ENCODE measurements at regions not wholly inside any gene's neighbourhood (a gene's known extent, or its start where the extent isn't known, plus 50 kb on each side); places are given as distances from the start of the nearest gene placed in this dataset.

DNA sequence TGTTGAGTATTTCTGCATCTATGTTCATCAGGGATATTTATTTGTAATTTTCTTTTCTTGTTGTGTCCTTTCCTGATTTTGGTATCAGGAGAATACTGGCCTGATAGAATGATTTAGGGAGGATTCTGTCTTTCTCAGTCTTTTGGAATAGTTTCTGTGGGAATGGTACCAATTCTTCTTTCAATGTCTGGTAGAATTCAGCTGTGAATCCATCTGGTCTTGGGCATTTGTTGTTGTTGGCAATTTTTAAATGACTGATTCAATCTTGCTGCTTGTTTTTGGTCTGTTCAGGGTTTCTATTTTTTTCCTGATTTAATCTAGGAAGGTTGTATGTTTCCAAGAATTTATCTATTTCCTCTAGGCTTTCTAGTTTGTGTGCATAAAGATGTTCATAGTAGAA lies 170.9 kb upstream of the PDE3A start:
- DNase-seq (ENCODE audit: low spot score) = no peak

DNA sequence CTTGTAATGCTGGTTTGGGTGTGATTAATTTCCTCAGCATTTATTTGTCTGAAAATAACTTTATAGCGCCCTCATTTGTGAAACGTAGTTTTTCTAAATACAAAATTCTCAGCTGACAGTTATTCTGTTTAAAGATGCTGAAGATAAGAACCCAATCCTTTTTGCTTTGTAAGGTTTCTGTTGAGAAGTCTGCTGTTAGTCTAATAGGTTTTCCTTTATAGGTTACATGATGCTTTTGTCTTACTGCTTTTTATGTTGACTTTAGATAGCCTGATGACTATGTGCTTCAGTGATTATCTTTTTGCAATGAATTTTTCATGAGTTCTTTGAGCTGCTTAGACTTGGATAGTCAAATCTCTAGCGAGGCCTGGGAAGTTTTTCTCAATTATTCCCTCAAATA lies 168.6 kb upstream of the PDE3A start:
- DNase-seq (ENCODE audit: low spot score) = no peak

DNA sequence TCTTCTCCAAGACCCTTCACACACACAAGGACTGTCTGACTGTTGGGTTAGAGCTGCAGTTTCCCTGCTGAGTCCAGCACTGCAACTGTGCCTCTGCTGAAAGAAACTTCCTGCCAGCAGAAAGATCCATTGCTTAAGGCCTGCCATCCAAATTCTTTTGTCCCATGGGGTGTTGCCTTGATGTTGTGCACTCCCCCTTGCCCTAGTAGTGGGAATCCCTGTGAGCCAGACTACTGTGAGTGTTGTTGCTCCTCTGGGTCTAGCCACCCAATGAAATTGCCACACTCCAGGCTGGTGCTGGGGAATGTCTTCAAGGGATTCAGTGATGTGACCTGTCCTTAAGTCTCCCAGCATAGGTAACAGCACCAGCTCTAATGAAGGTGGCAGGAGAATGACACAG lies 166.6 kb upstream of the PDE3A start:
- DNase-seq (ENCODE audit: low spot score) = no peak

DNA sequence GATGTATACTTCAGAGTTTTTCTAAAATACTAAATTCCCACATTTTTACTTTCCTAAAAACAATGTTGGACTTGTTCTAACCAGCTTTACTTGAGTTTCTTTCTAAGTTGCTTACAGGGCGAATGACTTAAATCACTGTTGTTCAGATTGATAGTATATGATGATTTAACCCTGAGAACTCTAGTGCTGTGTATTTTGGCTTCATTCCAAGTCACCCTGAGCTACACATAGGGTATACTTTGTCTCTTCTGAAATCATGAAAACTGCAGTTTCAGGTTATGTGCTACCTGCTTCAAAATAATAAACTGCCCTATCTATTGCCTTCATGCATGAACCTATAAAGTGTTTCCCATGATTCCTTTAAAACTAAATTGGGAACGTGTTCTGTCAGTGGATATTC lies 162.5 kb upstream of the PDE3A start:
- no peak for DNase-seq (ENCODE audit: low spot score)

DNA sequence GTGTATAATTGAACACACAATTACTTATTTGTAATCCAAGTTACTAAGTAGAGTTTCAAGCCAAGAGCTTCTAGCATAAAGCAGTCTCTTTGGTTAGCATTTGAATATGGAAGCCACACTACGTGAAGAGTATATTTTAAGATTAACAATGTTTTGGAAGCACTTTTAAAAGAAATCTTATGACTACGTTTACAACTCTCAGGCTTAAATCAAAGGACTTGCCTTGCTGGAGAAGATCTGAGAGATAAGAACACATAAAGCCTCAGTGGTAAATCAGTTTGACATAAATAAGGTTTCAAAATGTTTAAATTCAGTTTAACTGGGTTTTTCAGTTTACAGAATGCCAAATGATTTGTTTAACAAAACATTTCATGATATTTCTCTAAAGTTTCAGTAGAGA lies 161.9 kb upstream of the PDE3A start:
- DNase-seq (ENCODE audit: low spot score) = no peak

DNA sequence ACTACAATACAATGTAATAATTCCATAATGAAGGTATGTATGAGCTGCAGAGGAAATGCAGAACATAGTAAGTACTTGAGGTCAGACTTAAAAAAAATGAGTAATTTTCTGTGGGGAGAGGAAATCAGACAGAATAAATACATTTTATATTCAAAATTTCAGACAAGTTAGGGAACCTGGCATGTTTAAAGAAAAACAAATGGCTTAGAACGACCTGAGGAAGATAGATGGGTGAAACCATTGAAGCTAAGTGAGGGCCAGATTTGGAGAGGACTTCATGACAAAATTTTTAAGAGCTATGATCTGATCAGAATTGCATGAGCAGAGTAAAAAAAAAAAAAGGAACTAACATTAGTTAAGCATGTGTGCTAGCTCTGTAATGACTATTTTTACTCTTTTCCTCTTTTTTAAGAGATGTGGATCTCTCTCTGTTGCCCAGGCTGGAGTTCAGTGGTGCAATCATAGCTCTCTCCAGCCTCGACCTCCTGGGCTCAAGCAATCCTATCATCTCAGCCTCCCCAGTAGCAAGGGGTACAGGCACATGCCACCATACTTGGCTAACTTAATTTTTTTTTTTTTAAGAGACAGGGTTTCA lies 157.6 kb upstream of the PDE3A start:
- no peak for DNase-seq (ENCODE audit: low spot score)

DNA sequence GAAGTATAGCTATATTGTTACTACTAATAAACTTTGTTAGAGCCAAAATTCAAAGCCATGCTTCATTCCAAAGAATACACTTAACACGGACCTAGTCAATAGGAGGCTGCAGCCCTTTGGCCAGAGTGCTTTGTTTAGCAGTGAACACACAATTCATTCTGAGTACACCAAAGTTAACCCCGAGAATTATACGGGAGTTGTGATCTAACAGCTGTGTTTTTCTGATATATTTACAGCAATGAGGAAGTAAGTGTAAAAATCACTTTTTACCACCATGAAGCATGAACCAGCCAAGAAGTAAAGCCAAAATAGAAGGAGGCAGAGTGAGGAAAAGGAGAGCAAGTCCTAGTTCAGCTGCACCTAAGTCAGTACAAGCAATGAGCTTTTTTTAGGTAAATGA lies 156.8 kb upstream of the PDE3A start:
- no peak for DNase-seq (ENCODE audit: low spot score)

DNA sequence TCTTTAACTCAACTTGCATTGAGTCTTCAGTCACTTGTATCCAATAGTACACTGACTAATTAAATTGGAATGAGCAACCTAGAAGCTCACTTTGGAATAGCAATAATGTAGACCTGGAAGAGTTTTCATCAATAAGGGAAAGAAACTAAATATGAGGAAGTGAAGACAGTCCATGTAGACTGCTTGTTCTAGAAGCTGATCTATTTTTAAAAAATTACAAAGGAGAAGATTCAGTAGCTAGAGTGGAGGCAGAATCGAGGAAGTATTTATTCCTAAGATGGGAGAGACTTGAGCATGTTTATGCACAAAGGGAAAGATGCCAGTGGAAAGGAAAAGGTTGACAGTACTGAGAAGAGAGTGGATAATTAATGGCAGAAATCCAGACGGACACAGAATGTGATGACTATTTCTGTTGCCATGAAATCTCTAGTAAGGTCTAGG lies 156.3 kb upstream of the PDE3A start:
- no peak for DNase-seq (ENCODE audit: low spot score)

DNA sequence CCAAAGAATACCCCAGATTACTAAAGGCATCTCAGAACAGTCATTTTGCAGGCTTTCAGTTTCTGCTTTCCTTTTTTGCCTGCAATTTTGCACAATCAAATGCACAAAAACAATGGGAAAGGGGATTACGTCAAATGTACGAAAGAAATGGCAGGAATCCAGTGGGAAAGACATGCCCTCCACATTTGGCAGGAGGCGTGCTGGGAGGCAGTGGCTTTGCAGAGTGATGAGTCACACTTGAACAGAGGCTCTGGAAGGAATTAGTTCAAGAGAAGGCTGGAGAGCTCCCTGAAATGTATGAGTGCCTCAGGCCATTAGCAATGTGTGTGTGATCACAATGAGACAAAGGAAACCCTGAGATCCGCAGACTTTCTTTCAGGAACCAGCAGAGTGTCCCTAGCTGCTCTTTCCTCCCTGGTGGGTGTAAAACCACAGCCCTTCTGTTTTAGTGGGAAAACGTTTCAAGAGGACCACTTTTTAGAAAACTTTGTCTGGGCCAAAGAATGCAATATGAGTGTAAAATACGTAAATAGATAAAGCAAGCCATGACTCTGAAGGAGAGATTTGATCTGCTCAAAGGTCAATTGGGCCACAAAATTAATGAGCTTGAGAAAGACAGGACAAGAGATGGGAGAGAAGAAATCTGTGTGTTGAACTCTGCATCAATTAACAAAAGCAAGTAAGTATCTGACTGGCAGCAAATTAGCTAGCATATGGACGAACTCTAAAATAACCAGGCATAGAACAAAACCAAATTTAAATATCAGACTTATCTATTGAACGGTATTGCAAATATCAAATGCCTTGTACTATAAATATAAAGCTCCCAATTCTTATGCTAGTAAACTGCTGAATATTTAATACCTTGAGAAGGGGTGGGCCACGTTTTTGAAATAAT lies 155.4 kb upstream of the PDE3A start:
- DNase-seq (ENCODE audit: low spot score) = peak; percentile 93

DNA sequence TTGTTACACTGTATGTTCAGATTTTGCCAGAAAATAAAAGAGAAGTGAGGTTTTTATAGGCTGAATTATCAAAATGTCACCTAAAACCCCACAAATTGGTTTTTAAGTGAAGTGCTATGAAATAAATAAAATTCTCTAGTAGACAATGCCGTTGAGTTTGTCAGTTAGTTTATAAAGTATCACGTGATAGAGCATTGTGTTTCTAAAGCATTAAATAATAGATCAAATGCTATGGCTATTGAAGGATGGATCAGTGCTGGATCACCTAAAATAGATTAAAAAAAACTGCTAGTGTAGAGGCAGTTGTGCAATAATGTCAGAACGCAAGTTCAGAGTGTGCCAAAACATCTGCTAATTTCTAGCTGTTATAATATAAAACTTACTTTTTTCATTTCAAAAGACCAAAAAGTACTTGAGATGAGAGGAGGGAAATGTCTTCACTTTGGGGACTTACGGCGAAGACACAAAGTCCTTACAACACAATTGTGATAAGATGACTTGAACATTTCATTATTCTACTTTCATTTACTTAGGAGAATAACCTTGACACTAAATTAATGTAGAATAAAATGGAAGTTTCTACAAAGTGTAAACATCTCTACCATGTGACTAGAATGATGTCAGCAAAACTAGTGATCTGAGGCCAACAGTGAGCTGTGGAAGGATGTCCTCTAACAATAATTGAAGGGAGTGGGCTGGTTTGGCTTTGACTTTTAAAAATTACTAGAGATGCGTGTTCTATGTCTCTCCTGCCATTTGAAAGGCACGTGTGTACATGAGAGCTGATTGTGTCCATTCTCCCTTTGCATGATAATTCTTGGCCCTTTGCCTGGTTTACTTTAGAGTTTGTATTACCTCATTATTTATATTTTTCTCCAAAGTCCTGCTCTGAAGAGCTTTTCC lies 154.4 kb upstream of the PDE3A start:
- DNase-seq (ENCODE audit: low spot score) = no peak

DNA sequence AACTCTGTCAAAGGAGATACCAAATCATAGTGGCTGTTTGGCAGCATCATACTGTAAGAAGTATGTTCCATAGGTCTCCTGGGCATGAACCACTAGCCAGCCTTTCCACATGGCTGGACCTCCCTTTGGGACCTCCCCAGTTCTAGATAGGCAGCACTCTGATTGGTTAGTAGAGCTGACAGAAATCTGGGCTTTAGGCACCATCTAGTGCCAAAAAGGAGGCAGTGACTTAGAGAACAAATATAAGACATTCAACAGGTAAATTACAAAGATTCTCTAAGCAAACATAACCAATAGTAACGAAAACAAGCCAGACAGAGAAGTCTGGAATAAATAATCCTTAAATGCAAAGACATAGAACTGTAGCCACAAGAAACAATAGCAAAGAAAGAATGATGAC lies 148.0 kb upstream of the PDE3A start:
- DNase-seq (ENCODE audit: low spot score) = peak; percentile 11

DNA sequence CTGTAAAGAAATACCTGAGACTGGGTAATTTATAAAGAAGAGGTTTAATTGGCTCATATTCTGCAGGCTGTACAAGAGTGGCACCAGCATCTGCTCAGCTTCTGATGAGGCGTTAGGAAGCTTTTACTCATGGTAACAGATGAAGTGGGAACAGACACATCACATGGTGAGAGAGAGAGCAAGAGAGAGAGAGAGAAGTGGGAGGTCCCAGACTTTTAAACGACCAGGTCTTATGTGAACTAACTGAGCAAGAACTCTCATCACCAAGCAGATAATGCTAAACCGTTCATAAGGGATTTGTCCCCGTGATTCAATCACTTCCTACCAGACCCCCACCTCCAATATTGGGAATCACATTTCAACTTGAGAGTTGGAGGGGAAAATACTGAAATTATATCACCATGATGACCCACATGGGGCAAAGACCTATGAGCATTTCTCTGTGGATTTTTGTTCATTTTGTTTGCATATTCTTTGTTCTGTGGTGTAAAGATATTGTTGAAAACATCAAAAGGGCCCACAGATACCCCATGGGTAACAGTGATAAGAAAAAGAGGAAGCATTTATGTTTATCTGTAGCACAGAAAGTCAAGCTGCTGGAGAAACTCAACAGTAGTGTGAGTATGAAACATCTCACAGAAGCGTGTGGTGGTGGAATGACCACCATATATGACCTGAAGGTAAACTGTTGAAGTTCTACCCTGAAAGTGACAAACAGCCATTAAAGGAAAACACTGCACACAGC lies 135.2 kb upstream of the PDE3A start:
- DNase-seq (ENCODE audit: low spot score) = no peak

DNA sequence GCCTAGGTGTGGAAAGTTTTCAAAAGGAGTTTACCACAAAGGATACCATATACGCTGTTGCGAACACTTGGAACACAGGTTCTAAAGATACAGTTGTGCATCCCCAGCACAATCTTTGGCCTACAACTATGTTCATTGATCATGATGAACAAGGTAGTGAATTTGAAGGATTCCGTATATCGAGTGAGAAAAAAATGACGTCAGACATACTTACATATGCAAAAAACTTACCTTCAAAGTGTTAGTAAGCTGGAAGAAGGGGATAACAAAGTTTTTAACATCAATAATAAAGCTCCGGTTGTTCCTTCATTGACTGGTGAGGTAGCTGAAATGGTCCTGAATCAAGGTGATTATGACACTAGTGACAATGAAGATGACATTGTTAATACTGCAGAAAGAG lies 133.9 kb upstream of the PDE3A start:
- no peak for DNase-seq (ENCODE audit: low spot score)

DNA sequence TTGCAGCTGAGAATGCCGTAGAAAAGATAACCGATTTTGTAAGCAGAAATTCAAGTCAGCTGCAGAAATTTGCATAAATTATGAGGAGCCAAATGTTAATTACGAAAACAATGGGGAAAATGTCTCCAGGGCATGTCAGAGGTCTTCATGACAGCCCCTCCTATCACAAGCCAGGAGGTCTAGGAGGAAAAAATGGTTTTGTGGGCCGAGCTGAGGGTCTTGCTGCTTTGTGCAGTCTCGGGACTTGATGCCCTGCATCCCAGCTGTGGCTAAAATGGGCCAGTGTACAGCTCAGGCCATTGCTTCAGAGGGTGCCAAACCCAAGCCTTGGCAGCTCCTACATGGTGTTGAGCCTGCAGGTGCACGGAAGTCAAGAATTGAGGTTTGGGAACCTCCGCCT lies 131.2 kb upstream of the PDE3A start:
- no peak for DNase-seq (ENCODE audit: low spot score)

DNA sequence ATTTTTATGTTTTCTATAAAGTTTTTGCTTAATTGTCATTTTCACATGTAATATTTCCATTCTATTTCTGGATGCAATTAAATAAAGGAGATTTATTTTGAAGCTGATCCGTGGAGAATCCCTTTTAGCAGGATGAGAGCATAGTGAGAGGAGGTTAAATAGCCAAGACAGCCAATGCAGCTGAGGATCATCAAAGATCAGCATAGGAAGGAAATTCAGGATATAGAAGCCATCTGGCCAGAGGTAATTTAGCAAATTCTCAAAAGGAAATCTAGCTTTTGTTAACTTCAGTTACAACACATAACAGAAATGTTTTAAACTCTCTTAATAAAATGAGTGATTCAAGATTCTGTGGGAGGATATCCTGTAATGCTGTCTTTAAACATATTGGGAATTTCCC lies 122.8 kb upstream of the PDE3A start:
- DNase-seq (ENCODE audit: low spot score) = no peak

DNA sequence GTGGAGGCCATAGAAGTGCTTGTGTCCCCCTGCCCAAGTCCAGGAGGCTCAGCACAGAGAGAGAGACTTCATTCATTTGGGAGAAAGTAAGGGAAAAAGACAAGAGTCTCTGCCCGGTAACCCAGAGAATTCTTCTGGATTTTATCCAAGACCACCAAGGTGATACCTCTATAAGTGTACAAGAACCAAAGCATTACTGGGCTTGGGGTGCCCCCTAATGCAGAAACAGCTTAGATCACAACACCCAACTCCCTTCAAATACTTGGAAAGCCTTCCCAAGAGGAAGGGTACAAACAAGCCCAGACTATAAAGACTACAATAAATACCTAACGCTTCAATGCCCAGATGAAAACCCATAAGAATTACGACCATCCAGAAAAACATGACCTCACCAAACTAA lies 119.7 kb upstream of the PDE3A start:
- DNase-seq (ENCODE audit: low spot score) = no peak

DNA sequence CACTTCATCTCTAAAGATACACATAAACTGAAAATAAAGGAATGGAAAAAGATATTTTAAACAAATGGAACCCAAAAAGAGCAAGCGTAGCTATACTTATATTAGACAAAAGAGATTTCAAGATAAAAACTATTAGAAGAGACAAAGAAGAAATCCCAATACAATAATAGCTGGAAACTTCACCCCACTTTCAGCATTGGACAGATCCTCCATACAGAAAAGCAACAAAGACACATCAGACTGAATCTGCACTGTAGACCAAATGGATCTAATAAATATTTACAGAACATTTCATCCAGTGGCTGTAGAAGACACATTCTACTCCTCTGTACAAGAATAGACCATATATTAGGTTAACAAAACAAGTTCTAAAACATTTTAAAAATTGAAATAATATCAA lies 117.6 kb upstream of the PDE3A start:
- DNase-seq (ENCODE audit: low spot score) = no peak

DNA sequence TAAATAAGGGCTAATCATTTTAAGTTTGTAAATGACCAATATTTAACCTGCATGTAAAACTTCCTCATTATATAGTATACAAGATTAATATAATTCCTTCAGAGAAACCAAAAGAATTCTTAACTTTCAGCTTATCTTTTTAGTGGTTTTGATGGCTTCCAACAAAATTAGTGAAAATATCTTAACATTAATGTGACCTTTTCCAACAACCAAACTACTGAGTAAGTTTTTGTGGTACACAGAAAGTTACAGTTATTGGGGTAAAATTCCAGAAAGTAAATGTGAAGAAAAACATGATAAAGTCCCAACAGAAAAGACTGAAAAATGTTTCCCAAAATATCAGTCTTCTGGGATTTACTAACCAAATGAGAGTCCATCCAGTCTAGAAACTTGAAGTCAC lies 111.0 kb upstream of the PDE3A start:
- DNase-seq (ENCODE audit: low spot score) = no peak

DNA sequence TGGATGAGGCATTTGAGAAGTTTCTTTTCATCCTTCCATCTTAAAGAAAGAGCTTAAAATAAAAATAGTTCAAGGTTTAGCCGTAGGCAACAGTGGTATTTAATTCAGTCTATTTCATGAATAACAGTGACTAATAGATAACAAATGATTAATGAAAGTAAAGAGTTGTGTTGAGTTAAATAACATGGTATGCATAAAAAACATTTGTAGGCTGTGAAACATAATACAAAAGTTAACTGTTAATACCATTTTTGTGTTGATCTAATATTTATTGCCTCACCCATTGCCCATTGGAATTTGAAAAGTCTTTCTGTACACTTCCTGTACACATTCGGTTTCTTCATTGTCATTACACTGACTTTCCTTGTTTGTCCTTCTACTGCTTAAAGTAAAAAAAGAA lies 108.6 kb upstream of the PDE3A start:
- DNase-seq (ENCODE audit: low spot score) = no peak

DNA sequence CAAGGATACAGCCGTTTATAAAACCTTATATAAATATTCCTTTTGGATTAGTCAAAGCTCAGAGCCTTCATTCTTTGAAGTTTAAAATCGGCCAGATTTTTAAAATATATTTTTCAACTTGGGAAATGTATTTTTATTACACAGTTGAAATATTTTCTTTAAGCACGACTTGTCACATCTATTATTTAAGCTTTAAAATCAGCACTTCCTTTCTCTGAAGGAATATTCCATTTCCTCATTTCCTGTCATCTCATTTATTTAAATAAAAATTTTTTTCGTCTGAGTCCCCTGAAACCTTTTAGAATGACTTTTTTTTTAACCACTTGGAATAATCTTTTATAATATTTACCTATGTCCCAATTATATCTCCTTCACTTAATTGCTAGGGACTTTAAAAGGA lies 107.5 kb upstream of the PDE3A start:
- DNase-seq (ENCODE audit: low spot score) = no peak

DNA sequence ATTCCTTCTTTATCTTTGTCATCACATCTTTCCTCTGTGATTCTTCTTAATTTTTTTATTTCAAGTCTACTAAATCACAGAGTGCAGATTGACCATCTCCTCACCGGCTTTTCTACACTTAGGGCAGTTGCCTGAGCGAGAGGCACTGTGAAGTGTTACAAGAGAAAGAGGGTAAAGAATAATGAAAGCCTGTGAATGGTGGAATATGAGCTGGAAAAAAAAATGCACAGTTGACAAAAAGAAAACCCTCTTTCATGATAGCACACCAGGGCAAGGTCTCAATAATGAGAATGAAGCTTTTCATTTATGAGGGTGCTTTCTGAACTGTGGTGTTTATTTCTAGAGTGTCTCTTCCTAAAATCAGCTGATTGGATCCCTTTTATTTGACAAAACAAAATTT lies 106.2 kb upstream of the PDE3A start:
- DNase-seq (ENCODE audit: low spot score) = no peak

DNA sequence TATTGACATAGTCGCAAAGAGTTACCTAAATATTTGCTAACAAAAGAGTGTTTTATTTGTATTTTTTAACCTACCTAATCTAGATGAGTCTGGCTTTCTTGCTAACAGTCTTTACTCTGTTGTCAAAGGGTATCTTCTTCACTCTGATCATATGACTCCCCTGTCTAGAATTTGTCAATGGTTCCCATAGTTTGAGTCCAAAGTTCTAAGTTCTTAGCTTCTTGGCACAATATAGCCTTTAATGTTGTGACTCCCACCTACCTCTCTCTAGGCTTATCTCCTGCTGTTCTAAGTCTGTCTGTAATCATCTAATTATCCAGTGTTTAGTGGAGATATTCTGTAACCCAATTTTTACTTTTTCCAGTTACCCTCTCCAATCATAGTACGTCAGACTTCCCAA lies 104.3 kb upstream of the PDE3A start:
- DNase-seq (ENCODE audit: low spot score) = no peak
